Neural crest cell (in vitro differentiated cells): ENCODE measurements at regions not wholly inside any gene's neighbourhood (a gene's known extent, or its start where the extent isn't known, plus 50 kb on each side); places are given as distances from the start of the nearest gene placed in this dataset.
A peak's percentile ranks its signal among the peaks of the same experiment; 100 is the strongest.

Experiments
- DNase-seq: peaks from one replicate; pipeline ENCODE4 v3.0.0; 2021; ENCODE audit warnings: low read depth, mixed read lengths, low spot score
- H3K27ac Mint-ChIP-seq: one replicate; pipeline ENCODE4 v1.8.0; 2021; ENCODE audit warnings: mild to moderate bottlenecking, mixed read lengths; ENCODE audit not compliant: unreplicated experiment
- H3K27me3 Mint-ChIP-seq: 2 replicates; pipeline ENCODE4 v1.8.0; 2021; ENCODE audit warnings: low read depth, mild to moderate bottlenecking, mixed read lengths
- H3K36me3 Mint-ChIP-seq: 2 replicates; pipeline ENCODE4 v1.8.0; 2021; ENCODE audit warnings: low read depth, mild to moderate bottlenecking, mixed read lengths
- H3K4me1 Mint-ChIP-seq: 2 replicates; pipeline ENCODE4 v1.8.0; 2021; ENCODE audit warnings: mixed read lengths
- H3K4me3 Mint-ChIP-seq: one replicate; pipeline ENCODE4 v1.8.0; 2021; ENCODE audit warnings: mild to moderate bottlenecking, mixed read lengths
- H3K9me3 Mint-ChIP-seq: 2 replicates; pipeline ENCODE4 v1.8.0; 2021; ENCODE audit warnings: mixed read lengths
- TF ChIP-seq, protein P1 (sequence below): fragments of 200-600 bp; sonication (generic); conservative IDR thresholded peaks from 2 replicates; pipeline ENCODE4 v1.5.0; 2021; ENCODE audit warnings: antibody characterized with exemption, mild to moderate bottlenecking

GRCh38 chr3:10744098-10744465 lies 71.9 kb upstream of the SLC6A11 start:
- DNase-seq = no peak
- Mint-ChIP-seq H3K36me3 (no peaks in the 10 kb centered on the region), H3K4me1 (peaks cover under 1% of the 10 kb centered on the region), H3K4me3 (no peak overlapping the region), H3K27me3 (peaks cover 38% of the 10 kb centered on the region), H3K9me3 (no peaks in the 10 kb centered on the region), H3K27ac (no peak overlapping the region)
- TF ChIP-seq, protein P1, sequence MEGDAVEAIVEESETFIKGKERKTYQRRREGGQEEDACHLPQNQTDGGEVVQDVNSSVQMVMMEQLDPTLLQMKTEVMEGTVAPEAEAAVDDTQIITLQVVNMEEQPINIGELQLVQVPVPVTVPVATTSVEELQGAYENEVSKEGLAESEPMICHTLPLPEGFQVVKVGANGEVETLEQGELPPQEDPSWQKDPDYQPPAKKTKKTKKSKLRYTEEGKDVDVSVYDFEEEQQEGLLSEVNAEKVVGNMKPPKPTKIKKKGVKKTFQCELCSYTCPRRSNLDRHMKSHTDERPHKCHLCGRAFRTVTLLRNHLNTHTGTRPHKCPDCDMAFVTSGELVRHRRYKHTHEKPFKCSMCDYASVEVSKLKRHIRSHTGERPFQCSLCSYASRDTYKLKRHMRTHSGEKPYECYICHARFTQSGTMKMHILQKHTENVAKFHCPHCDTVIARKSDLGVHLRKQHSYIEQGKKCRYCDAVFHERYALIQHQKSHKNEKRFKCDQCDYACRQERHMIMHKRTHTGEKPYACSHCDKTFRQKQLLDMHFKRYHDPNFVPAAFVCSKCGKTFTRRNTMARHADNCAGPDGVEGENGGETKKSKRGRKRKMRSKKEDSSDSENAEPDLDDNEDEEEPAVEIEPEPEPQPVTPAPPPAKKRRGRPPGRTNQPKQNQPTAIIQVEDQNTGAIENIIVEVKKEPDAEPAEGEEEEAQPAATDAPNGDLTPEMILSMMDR = peak; percentile 28

DNA sequence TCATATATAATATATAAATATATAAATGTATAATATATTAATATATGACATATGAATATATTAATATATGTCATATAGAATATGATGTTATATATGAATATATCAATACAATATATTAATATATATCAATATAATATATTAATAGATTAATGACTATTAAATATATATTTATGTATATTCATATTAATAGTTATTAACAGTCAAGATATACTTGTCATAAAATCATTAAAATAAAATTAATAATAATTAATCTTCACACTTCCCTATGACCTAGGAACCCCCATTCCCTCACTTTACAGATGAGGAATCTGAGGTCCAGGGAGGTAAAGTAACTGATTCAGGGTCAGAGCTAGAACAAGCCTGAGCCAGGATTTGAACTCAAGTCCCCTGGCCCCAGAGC lies 70.6 kb upstream of the SLC6A11 start:
- no peaks in the 10 kb centered on the region for H3K9me3 Mint-ChIP-seq
- H3K36me3 Mint-ChIP-seq = no peaks in the 10 kb centered on the region
- no peaks in the 10 kb centered on the region for H3K4me1 Mint-ChIP-seq
- no peak overlapping the region for H3K27ac Mint-ChIP-seq
- H3K4me3 Mint-ChIP-seq = no peak overlapping the region
- TF ChIP-seq, protein P1 = no peak
- peaks cover 26% of the 10 kb centered on the region for H3K27me3 Mint-ChIP-seq
- DNase-seq = no peak

DNA sequence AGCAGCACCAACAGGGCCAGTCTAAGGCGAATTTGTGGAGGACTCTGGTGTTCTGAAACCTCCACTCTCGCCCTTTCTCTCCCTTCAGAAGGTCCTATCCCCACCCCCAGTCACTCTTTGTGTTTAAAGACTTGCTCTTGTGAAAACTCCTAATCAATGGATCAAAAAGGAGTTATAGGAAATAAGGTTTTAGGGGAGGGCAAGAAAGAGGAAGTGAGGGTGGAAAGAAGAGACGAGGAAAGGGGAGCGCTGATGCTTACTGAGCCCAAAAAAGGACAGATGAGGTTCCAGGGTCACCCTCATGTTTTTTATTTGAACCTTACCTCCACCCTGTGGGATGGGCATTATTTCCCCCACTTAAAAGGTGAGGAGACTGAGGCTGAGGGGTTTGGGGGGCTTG lies 70.0 kb upstream of the SLC6A11 start:
- Mint-ChIP-seq H3K36me3 (no peaks in the 10 kb centered on the region), H3K4me1 (no peaks in the 10 kb centered on the region), H3K27me3 (peaks cover 20% of the 10 kb centered on the region), H3K27ac (no peak overlapping the region), H3K9me3 (no peaks in the 10 kb centered on the region), H3K4me3 (no peak overlapping the region)
- no peak for DNase-seq
- TF ChIP-seq, protein P1 = no peak

GRCh38 chr3:10746684-10747083 lies 69.3 kb upstream of the SLC6A11 start:
- Mint-ChIP-seq H3K4me3 (no peak overlapping the region), H3K9me3 (no peaks in the 10 kb centered on the region), H3K27me3 (peaks cover 20% of the 10 kb centered on the region), H3K4me1 (no peaks in the 10 kb centered on the region), H3K27ac (no peak overlapping the region), H3K36me3 (no peaks in the 10 kb centered on the region)
- TF ChIP-seq, protein P1 = no peak
- DNase-seq = no peak

- Mint-ChIP-seq H3K27me3 (peaks cover 27% of the 10 kb centered on the region), H3K4me1 (no peaks in the 10 kb centered on the region), H3K27ac (no peak overlapping the region), H3K4me3 (no peak overlapping the region), H3K36me3 (no peaks in the 10 kb centered on the region), H3K9me3 (no peaks in the 10 kb centered on the region)
- no peak for DNase-seq
- TF ChIP-seq, protein P1 = no peak
Measured at GRCh38 chr3:10747341-10747740, 68.7 kb upstream of the SLC6A11 start.

DNA sequence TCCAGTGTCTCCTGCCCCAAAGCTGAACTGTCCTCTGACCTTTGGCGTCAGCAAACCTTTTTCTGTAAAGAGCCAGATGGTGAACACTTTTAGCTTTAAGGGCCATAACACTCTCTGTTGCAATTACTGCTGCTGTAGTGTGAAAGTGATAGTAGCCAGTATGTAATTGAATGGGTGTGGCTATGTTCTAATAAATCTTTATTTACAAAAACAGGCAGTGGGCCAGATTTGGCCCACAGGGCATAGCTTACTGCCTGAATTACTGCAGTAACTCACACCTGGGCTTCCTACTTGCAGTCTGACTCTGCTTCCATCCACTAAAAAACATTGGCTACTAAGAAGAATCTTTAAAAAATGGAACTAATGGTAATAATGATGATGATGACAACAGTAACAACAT lies 68.0 kb upstream of the SLC6A11 start:
- Mint-ChIP-seq H3K9me3 (no peaks in the 10 kb centered on the region), H3K27me3 (peaks cover 28% of the 10 kb centered on the region), H3K4me3 (no peak overlapping the region), H3K4me1 (no peaks in the 10 kb centered on the region), H3K27ac (no peak overlapping the region), H3K36me3 (no peaks in the 10 kb centered on the region)
- DNase-seq = no peak
- TF ChIP-seq, protein P1 = no peak
